Lower lobe of right lung (tissue), 2 donors: ENCODE measurements at regions not wholly inside any gene's neighbourhood (a gene's known extent, or its start where the extent isn't known, plus 50 kb on each side); places are given as distances from the start of the nearest gene placed in this dataset.

Source experiments
- ATAC-seq, 2 donors: fragments of 200-7000 bp; cut with Tn5 transposase; one replicate each; pipeline ENCODE4 v1.9.1; 2020 to 2022; ENCODE audit warnings: mild to moderate bottlenecking in 2 of 2, moderate library complexity in 2 of 2
- DNase-seq: peaks from one replicate; pipeline ENCODE4 v3.0.0-alpha.2; 2020
- H3K27ac ChIP-seq: fragments of 200-600 bp; one replicate; pipeline ENCODE4 v1.8.0; 2022
- H3K27me3 ChIP-seq: fragments of 200-600 bp; one replicate; pipeline ENCODE4 v1.8.0; 2022; ENCODE audit warnings: low read depth
- H3K36me3 ChIP-seq: fragments of 200-600 bp; one replicate; pipeline ENCODE4 v1.8.0; 2022; ENCODE audit warnings: mild to moderate bottlenecking
- H3K4me1 ChIP-seq: fragments of 200-600 bp; one replicate; pipeline ENCODE4 v1.8.0; 2022
- H3K4me3 ChIP-seq: fragments of 200-600 bp; one replicate; pipeline ENCODE4 v1.8.0; 2022; ENCODE audit warnings: mild to moderate bottlenecking
- H3K9me3 ChIP-seq: fragments of 200-600 bp; one replicate; pipeline ENCODE4 v1.8.0; 2022
- intact Hi-C: fragments of 100-400 bp; cut with DNase I; formaldehyde crosslinking; loops from one replicate; pipeline ENCODE4 v1.11.0; 2022
- TF ChIP-seq, protein P1 (sequence below): fragments of 200-600 bp; IDR thresholded peaks from one replicate; pipeline ENCODE4 v1.8.0; 2022; ENCODE audit warnings: antibody characterized with exemption, mild to moderate bottlenecking
- donor health status: DM: no; HTN: yes; CAD: no; lungs with severe emphysema.

DNA sequence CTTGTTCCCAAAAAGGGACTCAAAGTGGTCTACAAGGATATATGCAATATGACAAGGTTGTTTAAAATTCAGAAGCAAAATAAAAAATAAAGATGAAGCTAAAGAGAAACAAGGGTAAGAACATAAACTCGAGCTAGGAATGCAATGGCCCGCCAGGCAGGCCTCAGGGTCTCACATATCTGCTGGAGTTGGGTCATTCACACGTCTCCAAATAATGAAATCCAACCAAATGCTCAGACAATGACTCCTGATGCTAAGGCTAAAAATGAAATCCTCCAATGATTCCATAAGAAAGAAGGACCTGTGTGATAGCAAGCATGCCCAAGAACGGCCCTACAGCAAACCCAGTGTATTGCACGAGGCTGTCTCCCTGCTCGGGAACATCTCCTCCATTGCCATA lies 153.3 kb upstream of the ETS2 start:
- ATAC-seq (no peak), DNase-seq (no peak)
- Histone ChIP-seq H3K4me1 (no peaks in the 10 kb centered on the region), H3K4me3 (no peak overlapping the region), H3K27me3 (peaks cover 1% of the 10 kb centered on the region), H3K9me3 (no peaks in the 10 kb centered on the region), H3K27ac (no peak overlapping the region), H3K36me3 (no peaks in the 10 kb centered on the region)
- TF ChIP-seq, protein P1, sequence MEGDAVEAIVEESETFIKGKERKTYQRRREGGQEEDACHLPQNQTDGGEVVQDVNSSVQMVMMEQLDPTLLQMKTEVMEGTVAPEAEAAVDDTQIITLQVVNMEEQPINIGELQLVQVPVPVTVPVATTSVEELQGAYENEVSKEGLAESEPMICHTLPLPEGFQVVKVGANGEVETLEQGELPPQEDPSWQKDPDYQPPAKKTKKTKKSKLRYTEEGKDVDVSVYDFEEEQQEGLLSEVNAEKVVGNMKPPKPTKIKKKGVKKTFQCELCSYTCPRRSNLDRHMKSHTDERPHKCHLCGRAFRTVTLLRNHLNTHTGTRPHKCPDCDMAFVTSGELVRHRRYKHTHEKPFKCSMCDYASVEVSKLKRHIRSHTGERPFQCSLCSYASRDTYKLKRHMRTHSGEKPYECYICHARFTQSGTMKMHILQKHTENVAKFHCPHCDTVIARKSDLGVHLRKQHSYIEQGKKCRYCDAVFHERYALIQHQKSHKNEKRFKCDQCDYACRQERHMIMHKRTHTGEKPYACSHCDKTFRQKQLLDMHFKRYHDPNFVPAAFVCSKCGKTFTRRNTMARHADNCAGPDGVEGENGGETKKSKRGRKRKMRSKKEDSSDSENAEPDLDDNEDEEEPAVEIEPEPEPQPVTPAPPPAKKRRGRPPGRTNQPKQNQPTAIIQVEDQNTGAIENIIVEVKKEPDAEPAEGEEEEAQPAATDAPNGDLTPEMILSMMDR: no peak
- intact Hi-C loops: no loop called here

DNA sequence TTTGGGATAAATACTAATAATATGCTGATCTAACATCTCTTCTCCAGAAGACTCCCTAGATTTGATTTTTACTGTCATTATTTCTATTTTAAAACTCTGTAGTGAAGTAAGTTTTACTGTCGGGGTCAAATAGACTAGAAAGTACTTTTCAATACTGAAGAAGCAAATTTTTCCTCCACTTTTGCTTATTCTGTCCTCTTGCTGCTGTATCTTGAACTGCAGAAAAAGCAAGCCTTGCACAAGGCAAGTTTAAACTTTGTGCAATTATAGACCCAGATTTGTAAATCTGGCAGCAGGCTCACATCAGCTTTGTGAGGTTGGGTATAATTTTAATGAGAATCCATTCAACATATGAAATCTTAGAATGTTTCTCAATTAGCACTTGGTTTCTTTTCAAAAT lies 151.1 kb upstream of the ETS2 start:
- no peaks in the 10 kb centered on the region for H3K9me3 ChIP-seq
- H3K4me3 ChIP-seq: no peak overlapping the region
- ATAC-seq (no peak), DNase-seq (no peak)
- H3K36me3 ChIP-seq: no peaks in the 10 kb centered on the region
- intact Hi-C loops: no loop called here
- H3K27me3 ChIP-seq: peaks cover 16% of the 10 kb centered on the region
- H3K4me1 ChIP-seq: no peaks in the 10 kb centered on the region
- TF ChIP-seq, protein P1: no peak
- H3K27ac ChIP-seq: no peak overlapping the region

DNA sequence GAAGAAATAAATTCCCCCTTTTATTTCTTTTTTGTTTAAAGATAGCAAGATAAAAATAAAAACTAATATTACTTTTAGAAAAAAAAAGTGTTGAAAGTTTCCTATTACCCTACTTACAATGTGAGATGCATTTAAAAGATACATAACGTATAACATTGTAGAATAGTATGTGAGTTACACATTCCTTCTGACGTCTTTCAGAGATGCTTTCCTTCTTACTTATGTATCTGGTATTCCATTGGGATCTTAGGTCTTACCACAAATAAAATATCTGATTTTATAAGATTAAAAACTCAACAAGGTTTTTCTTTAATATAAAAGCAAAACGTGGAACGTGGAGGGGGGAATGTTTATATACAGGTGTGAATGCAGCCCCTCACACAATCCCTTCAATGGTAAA lies 147.2 kb upstream of the ETS2 start:
- peaks cover 17% of the 10 kb centered on the region for H3K4me1 ChIP-seq
- H3K36me3 ChIP-seq: no peaks in the 10 kb centered on the region
- DNase-seq (no peak), ATAC-seq (no peak)
- TF ChIP-seq, protein P1: no peak
- no peak overlapping the region for H3K4me3 ChIP-seq
- intact Hi-C loops: no loop called here
- H3K27ac ChIP-seq: no peak overlapping the region
- H3K9me3 ChIP-seq: no peaks in the 10 kb centered on the region
- H3K27me3 ChIP-seq: peaks cover 47% of the 10 kb centered on the region

DNA sequence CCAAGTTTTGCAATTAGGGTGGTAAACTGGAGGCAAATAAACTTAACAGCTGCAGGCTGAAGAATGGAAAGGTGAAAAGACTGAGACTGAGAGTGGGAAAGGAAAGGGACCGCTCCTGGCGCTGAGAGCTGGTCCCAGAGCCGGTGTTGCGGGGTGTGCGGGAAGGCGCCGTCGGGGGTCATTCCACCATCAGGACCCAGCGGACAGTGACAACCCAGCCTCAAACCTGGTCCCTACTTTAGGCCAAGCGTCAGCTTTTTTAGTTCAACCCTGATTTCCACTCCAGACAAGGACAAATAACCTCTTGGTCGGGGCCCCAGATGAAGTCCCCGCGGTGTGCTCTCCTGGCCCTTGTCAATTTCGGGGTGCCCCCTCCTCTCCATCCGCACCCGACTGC lies 145.8 kb upstream of the ETS2 start:
- H3K27me3 ChIP-seq: peaks cover 47% of the 10 kb centered on the region
- ATAC-seq (no peak), DNase-seq (no peak)
- intact Hi-C loops: no loop called here
- H3K27ac ChIP-seq: no peak overlapping the region
- peak overlapping the region; percentile 61 for H3K4me3 ChIP-seq
- no peaks in the 10 kb centered on the region for H3K36me3 ChIP-seq
- peaks cover 17% of the 10 kb centered on the region for H3K4me1 ChIP-seq
- TF ChIP-seq, protein P1: no peak
- H3K9me3 ChIP-seq: no peaks in the 10 kb centered on the region

DNA sequence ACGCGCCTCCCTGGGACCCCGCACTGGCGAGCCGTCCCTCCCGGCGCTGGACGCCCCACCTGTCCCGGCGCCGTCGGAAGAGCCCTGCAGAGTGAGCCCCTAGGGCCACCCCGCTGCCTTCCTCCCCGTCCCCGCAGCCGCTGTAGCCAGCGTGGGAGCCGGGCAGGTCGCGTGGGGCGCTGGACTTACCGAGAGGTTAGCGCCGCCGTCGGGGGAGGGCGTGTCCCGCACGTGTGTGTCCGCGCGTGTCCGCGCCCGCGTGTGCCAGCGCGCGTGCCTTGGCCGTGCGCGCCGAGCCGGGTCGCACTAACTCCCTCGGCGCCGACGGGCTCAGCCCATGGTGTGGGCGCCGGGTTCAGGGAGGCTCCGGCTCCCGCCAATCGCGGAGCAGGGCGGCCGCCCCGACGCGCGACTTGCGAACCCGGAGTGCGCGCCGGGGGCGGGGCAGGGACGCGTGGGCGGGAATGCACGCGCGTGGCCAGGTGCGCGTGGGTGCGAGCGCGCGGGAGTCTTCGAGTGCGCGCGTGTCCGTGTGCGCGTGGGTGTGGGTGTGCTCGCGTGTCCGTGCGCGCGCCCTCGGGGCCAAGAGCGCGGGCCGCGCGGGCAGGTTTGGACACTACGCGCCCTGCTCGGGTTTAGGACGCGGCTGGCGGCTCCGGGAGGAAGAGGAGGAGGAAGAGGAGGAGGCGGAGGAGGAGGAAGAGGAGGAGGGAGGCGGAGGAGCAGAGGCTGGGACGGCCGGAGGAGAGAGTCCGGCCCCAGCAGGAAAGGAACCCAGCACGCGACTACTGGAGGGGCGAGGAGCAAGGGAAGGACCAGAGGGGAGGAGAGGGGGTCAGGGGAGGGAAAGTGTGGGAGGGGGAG lies 145.2 kb upstream of the ETS2 start:
- peak overlapping the region; percentile 61 for H3K4me3 ChIP-seq
- H3K27me3 ChIP-seq: peaks cover 47% of the 10 kb centered on the region
- H3K27ac ChIP-seq: peak overlapping the region; percentile 44

More for the DNA sequence above, 145.2 kb upstream of the ETS2 start:
- TF ChIP-seq, protein P1: no peak
- H3K4me1 ChIP-seq: peaks cover 17% of the 10 kb centered on the region
- intact Hi-C loops: no loop called here
- H3K36me3 ChIP-seq: no peaks in the 10 kb centered on the region
- DNase-seq (peak; percentile 53), ATAC-seq (peak; percentile 62 to 68)
- H3K9me3 ChIP-seq: no peaks in the 10 kb centered on the region
